GM23338 (cell line): ENCODE measurements at regions not wholly inside any gene's neighbourhood (a gene's known extent, or its start where the extent isn't known, plus 50 kb on each side); places are given as distances from the start of the nearest gene placed in this dataset.

Experiments
- CREB1 ChIP-seq: fragments of 250-450 bp; sonication (Bioruptor Pico); IDR thresholded peaks from 2 replicates; pipeline ENCODE4 v1.5.0; 2020; ENCODE audit warnings: low read depth, mild to moderate bottlenecking, moderate library complexity
- EZH2 ChIP-seq: fragments of 200-600 bp; sonication (generic); IDR thresholded peaks from one replicate; pipeline ENCODE4 v1.8.0; 2017; ENCODE audit warnings: antibody characterized with exemption, mild to moderate bottlenecking, low read depth; ENCODE audit not compliant: unreplicated experiment
- EZH2phosphoT487 ChIP-seq: fragments of 200-600 bp; sonication (generic); IDR thresholded peaks from one replicate; pipeline ENCODE4 v1.8.1; 2018; ENCODE audit warnings: antibody characterized with exemption; ENCODE audit not compliant: unreplicated experiment
- POLR2AphosphoS5 ChIP-seq: IDR thresholded peaks from 2 replicates; pipeline ENCODE4 v1.6.1; 2016; ENCODE audit warnings: antibody characterized with exemption, low read depth
- STAT1 ChIP-seq: IDR thresholded peaks from one replicate; pipeline ENCODE4 v1.6.1; 2016; ENCODE audit warnings: antibody characterized with exemption; ENCODE audit not compliant: unreplicated experiment
- ZNF114 ChIP-seq: fragments of 250-450 bp; sonication (Bioruptor Pico); IDR thresholded peaks from 2 replicates; pipeline ENCODE4 v1.5.0; 2020; ENCODE audit warnings: mild to moderate bottlenecking, moderate library complexity
- ZNF331 ChIP-seq: fragments of 250-450 bp; sonication (Bioruptor Pico); IDR thresholded peaks from 2 replicates; pipeline ENCODE4 v1.5.0; 2020; ENCODE audit warnings: low read depth, mild to moderate bottlenecking, moderate library complexity
- TF ChIP-seq, protein P1 (sequence below): fragments of 250-450 bp; sonication (Bioruptor Pico); IDR thresholded peaks from 2 replicates; pipeline ENCODE4 v1.5.0; 2020; ENCODE audit warnings: mild to moderate bottlenecking, moderate library complexity
- TF ChIP-seq, protein P2 (sequence below), 2 experiments: fragments of 200-600 bp in 1 of 2; sonication (generic) in 1 of 2; conservative IDR thresholded peaks; 2 replicates each; pipeline versions ENCODE4 v1.5.1 to v1.6.1; 2016 to 2017; ENCODE audit warnings: antibody characterized with exemption in 2 of 2, low read depth in 2 of 2, mild to moderate bottlenecking in 2 of 2, moderate library complexity in 1 of 2
- TF ChIP-seq, protein P3 (sequence below): IDR thresholded peaks from one replicate; pipeline ENCODE4 v1.6.1; 2018; ENCODE audit warnings: antibody characterized with exemption; ENCODE audit not compliant: unreplicated experiment

DNA sequence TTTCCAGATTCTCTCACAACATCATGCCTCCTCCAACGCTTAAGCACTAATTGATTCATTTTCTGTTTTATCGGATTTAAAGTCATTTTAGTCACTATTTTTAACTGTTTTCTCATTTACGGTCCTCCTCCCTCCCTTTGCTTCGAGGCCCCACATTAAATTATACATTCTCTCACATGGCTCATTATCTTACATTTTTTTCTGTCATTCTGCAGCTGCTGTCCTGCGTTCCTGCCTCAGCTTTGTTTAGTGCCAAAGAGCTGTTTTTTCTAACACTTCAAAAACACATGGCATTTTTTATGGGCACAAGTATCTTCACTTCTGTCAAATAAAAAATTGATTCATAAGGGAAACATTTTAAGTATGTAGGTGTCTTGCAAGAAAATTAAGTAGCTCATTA is 130.1 kb upstream of the FST start (continued):
- TF ChIP-seq, protein P1, sequence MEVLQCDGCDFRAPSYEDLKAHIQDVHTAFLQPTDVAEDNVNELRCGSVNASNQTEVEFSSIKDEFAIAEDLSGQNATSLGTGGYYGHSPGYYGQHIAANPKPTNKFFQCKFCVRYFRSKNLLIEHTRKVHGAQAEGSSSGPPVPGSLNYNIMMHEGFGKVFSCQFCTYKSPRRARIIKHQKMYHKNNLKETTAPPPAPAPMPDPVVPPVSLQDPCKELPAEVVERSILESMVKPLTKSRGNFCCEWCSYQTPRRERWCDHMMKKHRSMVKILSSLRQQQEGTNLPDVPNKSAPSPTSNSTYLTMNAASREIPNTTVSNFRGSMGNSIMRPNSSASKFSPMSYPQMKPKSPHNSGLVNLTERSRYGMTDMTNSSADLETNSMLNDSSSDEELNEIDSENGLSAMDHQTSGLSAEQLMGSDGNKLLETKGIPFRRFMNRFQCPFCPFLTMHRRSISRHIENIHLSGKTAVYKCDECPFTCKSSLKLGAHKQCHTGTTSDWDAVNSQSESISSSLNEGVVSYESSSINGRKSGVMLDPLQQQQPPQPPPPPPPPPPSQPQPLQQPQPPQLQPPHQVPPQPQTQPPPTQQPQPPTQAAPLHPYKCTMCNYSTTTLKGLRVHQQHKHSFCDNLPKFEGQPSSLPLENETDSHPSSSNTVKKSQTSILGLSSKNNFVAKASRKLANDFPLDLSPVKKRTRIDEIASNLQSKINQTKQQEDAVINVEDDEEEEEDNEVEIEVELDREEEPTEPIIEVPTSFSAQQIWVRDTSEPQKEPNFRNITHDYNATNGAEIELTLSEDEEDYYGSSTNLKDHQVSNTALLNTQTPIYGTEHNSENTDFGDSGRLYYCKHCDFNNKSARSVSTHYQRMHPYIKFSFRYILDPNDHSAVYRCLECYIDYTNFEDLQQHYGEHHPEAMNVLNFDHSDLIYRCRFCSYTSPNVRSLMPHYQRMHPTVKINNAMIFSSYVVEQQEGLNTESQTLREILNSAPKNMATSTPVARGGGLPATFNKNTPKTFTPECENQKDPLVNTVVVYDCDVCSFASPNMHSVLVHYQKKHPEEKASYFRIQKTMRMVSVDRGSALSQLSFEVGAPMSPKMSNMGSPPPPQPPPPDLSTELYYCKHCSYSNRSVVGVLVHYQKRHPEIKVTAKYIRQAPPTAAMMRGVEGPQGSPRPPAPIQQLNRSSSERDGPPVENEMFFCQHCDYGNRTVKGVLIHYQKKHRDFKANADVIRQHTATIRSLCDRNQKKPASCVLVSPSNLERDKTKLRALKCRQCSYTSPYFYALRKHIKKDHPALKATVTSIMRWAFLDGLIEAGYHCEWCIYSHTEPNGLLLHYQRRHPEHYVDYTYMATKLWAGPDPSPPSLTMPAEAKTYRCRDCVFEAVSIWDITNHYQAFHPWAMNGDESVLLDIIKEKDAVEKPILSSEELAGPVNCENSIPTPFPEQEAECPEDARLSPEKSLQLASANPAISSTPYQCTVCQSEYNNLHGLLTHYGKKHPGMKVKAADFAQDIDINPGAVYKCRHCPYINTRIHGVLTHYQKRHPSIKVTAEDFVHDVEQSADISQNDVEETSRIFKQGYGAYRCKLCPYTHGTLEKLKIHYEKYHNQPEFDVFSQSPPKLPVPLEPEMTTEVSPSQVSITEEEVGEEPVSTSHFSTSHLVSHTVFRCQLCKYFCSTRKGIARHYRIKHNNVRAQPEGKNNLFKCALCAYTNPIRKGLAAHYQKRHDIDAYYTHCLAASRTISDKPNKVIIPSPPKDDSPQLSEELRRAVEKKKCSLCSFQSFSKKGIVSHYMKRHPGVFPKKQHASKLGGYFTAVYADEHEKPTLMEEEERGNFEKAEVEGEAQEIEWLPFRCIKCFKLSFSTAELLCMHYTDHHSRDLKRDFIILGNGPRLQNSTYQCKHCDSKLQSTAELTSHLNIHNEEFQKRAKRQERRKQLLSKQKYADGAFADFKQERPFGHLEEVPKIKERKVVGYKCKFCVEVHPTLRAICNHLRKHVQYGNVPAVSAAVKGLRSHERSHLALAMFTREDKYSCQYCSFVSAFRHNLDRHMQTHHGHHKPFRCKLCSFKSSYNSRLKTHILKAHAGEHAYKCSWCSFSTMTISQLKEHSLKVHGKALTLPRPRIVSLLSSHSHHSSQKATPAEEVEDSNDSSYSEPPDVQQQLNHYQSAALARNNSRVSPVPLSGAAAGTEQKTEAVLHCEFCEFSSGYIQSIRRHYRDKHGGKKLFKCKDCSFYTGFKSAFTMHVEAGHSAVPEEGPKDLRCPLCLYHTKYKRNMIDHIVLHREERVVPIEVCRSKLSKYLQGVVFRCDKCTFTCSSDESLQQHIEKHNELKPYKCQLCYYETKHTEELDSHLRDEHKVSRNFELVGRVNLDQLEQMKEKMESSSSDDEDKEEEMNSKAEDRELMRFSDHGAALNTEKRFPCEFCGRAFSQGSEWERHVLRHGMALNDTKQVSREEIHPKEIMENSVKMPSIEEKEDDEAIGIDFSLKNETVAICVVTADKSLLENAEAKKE (CRISPR knock-in tag): no peak
- TF ChIP-seq ZNF331 (CRISPR knock-in tag): no peak
- no peak for TF ChIP-seq EZH2
- TF ChIP-seq, protein P2, sequence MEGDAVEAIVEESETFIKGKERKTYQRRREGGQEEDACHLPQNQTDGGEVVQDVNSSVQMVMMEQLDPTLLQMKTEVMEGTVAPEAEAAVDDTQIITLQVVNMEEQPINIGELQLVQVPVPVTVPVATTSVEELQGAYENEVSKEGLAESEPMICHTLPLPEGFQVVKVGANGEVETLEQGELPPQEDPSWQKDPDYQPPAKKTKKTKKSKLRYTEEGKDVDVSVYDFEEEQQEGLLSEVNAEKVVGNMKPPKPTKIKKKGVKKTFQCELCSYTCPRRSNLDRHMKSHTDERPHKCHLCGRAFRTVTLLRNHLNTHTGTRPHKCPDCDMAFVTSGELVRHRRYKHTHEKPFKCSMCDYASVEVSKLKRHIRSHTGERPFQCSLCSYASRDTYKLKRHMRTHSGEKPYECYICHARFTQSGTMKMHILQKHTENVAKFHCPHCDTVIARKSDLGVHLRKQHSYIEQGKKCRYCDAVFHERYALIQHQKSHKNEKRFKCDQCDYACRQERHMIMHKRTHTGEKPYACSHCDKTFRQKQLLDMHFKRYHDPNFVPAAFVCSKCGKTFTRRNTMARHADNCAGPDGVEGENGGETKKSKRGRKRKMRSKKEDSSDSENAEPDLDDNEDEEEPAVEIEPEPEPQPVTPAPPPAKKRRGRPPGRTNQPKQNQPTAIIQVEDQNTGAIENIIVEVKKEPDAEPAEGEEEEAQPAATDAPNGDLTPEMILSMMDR (conservative IDR thresholded peaks at IDR 0.05; ENCODE audit: low read depth in 2 of 2): no peak
- no peak for TF ChIP-seq CREB1 (CRISPR knock-in tag)
- TF ChIP-seq ZNF114 (CRISPR knock-in tag): no peak
- no peak for TF ChIP-seq STAT1
- TF ChIP-seq, protein P3, sequence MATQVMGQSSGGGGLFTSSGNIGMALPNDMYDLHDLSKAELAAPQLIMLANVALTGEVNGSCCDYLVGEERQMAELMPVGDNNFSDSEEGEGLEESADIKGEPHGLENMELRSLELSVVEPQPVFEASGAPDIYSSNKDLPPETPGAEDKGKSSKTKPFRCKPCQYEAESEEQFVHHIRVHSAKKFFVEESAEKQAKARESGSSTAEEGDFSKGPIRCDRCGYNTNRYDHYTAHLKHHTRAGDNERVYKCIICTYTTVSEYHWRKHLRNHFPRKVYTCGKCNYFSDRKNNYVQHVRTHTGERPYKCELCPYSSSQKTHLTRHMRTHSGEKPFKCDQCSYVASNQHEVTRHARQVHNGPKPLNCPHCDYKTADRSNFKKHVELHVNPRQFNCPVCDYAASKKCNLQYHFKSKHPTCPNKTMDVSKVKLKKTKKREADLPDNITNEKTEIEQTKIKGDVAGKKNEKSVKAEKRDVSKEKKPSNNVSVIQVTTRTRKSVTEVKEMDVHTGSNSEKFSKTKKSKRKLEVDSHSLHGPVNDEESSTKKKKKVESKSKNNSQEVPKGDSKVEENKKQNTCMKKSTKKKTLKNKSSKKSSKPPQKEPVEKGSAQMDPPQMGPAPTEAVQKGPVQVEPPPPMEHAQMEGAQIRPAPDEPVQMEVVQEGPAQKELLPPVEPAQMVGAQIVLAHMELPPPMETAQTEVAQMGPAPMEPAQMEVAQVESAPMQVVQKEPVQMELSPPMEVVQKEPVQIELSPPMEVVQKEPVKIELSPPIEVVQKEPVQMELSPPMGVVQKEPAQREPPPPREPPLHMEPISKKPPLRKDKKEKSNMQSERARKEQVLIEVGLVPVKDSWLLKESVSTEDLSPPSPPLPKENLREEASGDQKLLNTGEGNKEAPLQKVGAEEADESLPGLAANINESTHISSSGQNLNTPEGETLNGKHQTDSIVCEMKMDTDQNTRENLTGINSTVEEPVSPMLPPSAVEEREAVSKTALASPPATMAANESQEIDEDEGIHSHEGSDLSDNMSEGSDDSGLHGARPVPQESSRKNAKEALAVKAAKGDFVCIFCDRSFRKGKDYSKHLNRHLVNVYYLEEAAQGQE: no peak
- TF ChIP-seq POLR2AphosphoS5: no peak
- no peak for TF ChIP-seq EZH2phosphoT487
